ENCODE measurements at regions not wholly inside any gene's neighbourhood (a gene's known extent, or its start where the extent isn't known, plus 50 kb on each side); places are given as distances from the start of the nearest gene placed in this dataset.

DNA sequence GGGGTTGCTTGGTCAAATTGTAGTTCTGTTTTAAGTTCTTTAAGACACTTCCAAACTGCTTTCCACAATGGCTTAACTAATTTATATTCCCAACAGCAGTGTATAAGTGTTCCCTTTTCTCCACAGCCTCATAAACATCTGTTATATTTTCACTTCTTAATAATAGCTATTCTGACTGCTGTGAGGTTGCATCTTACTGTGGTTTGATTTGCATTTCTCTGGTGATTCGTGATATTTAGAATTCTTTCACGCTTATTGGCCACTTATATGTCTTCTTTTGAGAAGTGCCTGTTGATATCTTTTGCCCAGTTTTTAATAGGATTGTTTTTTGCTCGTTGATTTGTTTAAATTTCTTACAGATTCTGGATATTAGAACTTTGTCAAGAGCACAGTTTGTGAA lies 278.6 kb upstream of the ITM2A start:
- DNase-seq (ENCODE audit: low spot score), result no peak
- intact Hi-C loops (cut with DNase I), result no loop called here

- intact Hi-C loops (cut with DNase I), result no loop called here
- DNase-seq (ENCODE audit: low spot score), result no peak
Observed at GRCh38 chrX:79631526-79631925, 264.4 kb upstream of the ITM2A start.

GRCh38 chrX:79630033-79631009 lies 263.2 kb upstream of the ITM2A start:
- DNase-seq (ENCODE audit: low spot score), result no peak
- intact Hi-C loops (cut with DNase I), result no loop called here

DNA sequence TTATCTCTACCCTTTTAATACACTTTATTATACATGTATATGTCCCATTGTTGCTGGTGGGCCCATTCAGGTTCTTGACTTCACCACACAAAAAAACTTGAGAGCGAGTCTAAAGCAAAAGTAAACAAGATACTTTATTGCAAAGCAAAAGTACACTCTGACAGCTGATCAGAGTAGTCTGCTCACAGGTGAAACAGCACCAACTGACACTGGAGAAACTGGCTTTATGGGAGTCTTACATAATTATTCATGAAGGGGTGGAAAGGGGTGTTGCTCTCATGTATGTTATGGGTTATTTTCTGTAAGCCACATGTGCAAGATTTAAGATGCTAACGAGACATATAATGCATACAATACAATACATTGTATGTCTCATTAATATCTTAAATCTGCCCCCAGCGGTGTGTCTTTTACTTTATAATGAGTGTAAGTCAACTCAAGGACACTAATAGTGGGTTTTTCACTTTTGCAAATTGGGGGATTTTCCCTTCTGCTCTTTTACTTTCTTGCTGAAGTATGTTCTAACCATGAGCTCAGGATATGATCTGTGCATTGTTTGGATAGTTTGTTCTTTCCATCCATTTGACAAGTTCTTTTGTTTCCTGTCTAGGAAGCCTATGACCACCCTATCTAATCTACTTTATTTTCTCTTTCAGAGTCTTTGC lies 256.1 kb upstream of the ITM2A start:
- intact Hi-C loops (cut with DNase I), result no loop called here

GRCh38 chrX:79618280-79618679 lies 251.1 kb upstream of the ITM2A start:
- DNase-seq (ENCODE audit: low spot score), result no peak
- intact Hi-C loops (cut with DNase I), result no loop called here

More for the DNA sequence above, 256.1 kb upstream of the ITM2A start:
- DNase-seq (ENCODE audit: low spot score), result no peak

GRCh38 chrX:79604364-79604763 lies 237.2 kb upstream of the ITM2A start:
- DNase-seq (ENCODE audit: low spot score), result no peak
- intact Hi-C loops (cut with DNase I), result no loop called here

- no peak for DNase-seq (ENCODE audit: low spot score)
- intact Hi-C loops (cut with DNase I), result no loop called here
Observed at GRCh38 chrX:79601341-79602131, 234.4 kb upstream of the ITM2A start.

- intact Hi-C loops (cut with DNase I), result no loop called here
- no peak for DNase-seq (ENCODE audit: low spot score)
Observed at GRCh38 chrX:79592259-79592658, 225.1 kb upstream of the ITM2A start.

GRCh38 chrX:79588233-79588632 lies 221.1 kb upstream of the ITM2A start:
- intact Hi-C loops (cut with DNase I), result no loop called here
- no peak for DNase-seq (ENCODE audit: low spot score)

DNA sequence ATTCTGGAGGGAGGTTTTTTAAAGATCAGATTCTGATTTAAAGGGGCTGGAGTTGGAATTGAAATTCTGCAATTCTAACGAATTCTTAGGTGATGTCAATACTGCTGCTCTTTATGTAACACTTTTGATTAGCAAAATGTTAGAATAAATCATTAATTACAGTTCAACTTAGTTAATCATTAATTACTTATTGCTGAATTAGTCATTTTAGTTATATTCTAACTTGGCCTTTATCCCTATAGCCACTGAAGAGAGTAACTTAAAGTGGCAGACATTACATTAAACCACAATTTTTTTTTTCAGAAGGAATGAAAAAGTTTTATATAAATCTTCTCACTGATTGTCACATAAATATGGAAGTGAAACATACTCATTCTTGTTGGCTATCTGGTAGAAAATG lies 206.6 kb upstream of the ITM2A start:
- DNase-seq (ENCODE audit: low spot score), result no peak
- intact Hi-C loops (cut with DNase I), result no loop called here

DNA sequence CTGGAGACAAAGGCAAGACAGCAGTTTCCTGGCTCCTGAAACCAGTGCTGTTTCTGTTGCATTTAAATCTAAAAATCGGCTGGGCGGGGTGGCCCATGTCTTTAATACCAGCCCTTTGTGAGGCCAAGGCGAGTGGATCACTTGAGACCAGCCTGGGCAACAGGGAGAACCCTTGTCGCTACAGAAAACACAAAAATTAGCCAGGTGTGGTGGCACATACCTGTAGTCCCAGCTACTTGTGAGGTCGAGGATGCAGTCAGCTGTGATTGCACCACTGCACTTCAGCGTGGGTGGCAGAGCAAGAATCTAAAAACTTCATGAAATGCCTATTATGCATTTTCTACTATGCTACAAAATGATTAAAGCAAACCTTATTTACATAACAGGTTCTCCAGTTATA lies 205.4 kb upstream of the ITM2A start:
- intact Hi-C loops (cut with DNase I), result no loop called here
- no peak for DNase-seq (ENCODE audit: low spot score)

DNA sequence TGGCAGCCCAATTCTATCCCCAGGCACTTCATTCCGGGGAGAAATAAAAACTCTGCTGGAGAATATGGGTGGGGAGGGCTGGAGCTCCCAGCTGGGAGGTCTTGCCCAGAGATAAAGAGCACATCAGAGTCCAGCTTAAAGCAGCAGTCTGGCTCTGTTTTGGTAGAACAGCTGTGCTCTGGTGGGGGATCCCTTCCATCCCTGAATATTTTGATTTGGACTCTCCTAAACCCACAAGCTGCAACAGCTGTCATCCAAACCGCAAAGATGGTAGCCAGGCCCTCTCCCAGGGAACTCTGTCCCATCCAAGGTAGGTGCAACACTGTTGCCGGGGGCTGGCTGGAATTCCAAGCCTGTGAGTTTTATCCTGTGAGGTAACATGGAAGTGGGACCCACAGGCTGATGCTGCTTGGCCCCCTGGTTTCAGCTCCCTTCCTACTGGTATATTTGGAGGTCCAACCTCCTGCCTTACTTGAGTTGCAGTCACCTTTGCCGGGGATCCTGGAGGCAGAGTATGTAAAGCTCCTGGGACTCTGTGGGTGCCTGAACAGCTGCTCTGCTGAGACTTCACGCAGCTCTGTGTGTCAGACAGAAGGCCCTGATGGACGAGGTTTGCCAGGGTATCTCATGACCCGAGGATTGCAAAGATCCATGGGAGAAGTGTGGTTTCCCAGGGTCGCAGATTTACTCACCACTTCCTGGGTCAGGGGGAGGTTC lies 203.5 kb upstream of the ITM2A start:
- DNase-seq (ENCODE audit: low spot score), result no peak
- intact Hi-C loops (cut with DNase I), result no loop called here

- intact Hi-C loops (cut with DNase I), result no loop called here
- no peak for DNase-seq (ENCODE audit: low spot score)
Observed at GRCh38 chrX:79568309-79568708, 201.2 kb upstream of the ITM2A start.

DNA sequence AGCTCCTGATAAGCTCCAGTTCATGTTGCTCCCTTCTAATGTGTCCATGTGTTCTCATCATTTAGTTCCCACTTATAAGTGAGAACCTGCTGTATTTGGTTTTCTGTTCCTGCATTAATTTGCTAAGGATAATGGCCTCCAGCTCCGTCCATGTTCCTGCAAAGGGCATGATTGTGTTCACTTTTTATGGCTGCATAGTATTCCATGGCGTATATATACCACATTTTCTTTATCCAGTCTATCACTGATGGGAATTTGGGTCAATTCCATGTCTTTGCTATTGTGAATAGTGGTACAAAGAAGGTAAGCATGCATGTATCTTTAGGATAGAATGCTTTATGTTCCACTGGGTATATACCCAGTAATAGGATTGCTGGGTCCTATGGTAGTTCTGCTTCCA lies 197.2 kb upstream of the ITM2A start:
- DNase-seq (ENCODE audit: low spot score), result no peak
- intact Hi-C loops (cut with DNase I), result no loop called here

- no peak for DNase-seq (ENCODE audit: low spot score)
- intact Hi-C loops (cut with DNase I), result no loop called here
Observed at GRCh38 chrX:79559290-79559689, 192.2 kb upstream of the ITM2A start.

GRCh38 chrX:79557212-79557611 lies 190.1 kb upstream of the ITM2A start:
- DNase-seq (ENCODE audit: low spot score), result no peak
- intact Hi-C loops (cut with DNase I), result no loop called here

GRCh38 chrX:79556800-79557199 lies 189.7 kb upstream of the ITM2A start:
- intact Hi-C loops (cut with DNase I), result no loop called here
- DNase-seq (ENCODE audit: low spot score), result no peak

DNA sequence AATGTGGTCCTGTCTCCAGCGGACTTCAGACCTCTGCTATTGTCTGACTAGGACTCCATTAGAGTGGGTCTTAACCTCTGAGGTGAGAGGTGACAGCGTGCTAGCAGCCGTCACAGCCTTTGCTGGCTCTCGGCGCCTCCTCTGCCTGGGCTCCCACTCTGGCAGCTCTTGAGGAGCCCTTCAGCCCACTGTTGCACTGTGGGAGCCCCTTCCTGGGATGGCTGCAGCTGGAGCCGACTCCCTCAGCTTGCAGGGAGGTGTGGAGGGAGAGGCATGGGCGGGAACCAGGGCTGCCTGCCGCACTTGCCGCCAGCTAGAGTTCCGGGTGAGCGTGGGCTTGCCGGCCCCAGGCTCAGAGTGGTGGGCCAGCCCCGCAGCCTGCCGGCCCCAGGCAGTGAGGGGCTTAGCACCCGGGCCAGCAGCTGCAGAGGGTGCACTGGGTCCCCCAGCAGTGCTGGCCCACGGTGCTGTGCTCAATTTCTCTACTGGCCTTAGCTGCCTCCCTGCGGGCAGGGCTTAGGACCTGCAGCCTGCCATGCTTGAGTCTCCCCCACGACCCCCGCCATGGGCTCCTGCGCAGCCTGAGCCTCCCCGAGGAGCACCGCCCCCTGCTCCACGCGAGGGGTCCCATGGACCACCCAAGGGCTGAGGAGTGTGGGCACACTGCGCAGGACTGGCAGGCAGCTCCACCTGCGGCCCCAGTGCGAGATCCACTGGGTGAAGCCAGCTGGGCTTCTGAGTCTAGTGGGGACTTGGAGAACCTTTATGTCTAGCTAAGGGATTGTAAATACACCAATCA lies 163.4 kb upstream of the ITM2A start:
- no peak for DNase-seq (ENCODE audit: low spot score)
- intact Hi-C loops (cut with DNase I), result no loop called here

DNA sequence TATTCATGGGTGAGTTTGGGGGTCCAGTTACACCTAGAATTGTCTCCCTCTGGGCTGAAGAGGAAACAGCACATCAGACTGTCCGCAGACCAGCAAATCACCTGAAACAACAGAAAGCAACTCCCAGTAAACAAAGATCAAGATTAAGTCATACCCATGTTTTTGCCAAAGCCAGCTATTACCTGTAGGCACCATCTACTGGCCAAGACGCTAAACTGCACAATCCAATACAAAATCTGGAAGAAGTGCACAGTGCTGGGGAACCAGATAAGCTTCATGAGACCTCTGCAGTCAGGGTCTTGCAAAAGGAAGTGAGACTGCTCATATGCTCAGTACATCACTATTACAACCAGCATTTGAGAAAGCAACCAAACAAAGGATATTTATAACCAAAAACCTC lies 157.5 kb upstream of the ITM2A start:
- intact Hi-C loops (cut with DNase I), result no loop called here
- DNase-seq (ENCODE audit: low spot score), result no peak
